Smooth muscle cell (in vitro differentiated cells): ENCODE measurements at regions not wholly inside any gene's neighbourhood (a gene's known extent, or its start where the extent isn't known, plus 50 kb on each side); places are given as distances from the start of the nearest gene placed in this dataset.

Source experiments
- DNase-seq: peaks from one replicate; lab custom pipeline; 2025; ENCODE audit not compliant: unreplicated experiment; lab: John Stamatoyannopoulos, UW
- H2AFZ ChIP-seq: fragments of 200-600 bp; sonication (generic); 2 replicates; pipeline ENCODE4 v1.6.0; 2016; ENCODE audit warnings: antibody characterized with exemption, low read depth, mild to moderate bottlenecking
- H3F3A ChIP-seq: fragments of 200-600 bp; sonication (generic); 2 replicates; pipeline ENCODE4 v1.6.0; 2017; ENCODE audit warnings: antibody characterized with exemption, low read depth
- H3K27ac ChIP-seq: fragments of 200-600 bp; sonication (generic); 2 replicates; pipeline ENCODE4 v1.5.1; 2016; ENCODE audit warnings: low read depth, mild to moderate bottlenecking
- H3K27me3 ChIP-seq: fragments of 200-600 bp; sonication (generic); 2 replicates; pipeline ENCODE4 v1.6.1; 2016; ENCODE audit warnings: low read depth, mild to moderate bottlenecking
- H3K36me3 ChIP-seq: fragments of 200-600 bp; sonication (generic); 2 replicates; pipeline ENCODE4 v1.5.1; 2016; ENCODE audit warnings: low read depth
- H3K4me1 ChIP-seq: fragments of 200-600 bp; sonication (generic); 2 replicates; pipeline ENCODE4 v1.5.1; 2016; ENCODE audit warnings: low read depth
- H3K4me2 ChIP-seq: fragments of 200-600 bp; sonication (generic); 2 replicates; pipeline ENCODE4 v1.6.0; 2016; ENCODE audit warnings: mild to moderate bottlenecking
- H3K4me3 ChIP-seq: fragments of 200-600 bp; sonication (generic); 2 replicates; pipeline ENCODE4 v1.5.1; 2016; ENCODE audit warnings: mild to moderate bottlenecking
- H3K79me2 ChIP-seq: fragments of 200-600 bp; sonication (generic); 2 replicates; pipeline ENCODE4 v1.6.0; 2016; ENCODE audit warnings: low read depth, mild to moderate bottlenecking
- H3K9ac ChIP-seq: fragments of 200-600 bp; sonication (generic); 2 replicates; pipeline ENCODE4 v1.6.0; 2016; ENCODE audit warnings: low read depth
- H3K9me3 ChIP-seq: fragments of 200-600 bp; sonication (generic); replicated peaks from 2 replicates; pipeline ENCODE4 v1.5.1; 2016; ENCODE audit warnings: low read depth
- H4K20me1 ChIP-seq: fragments of 200-600 bp; sonication (generic); 2 replicates; pipeline ENCODE4 v1.6.0; 2016; ENCODE audit warnings: low read depth
- CTCF ChIP-seq: fragments of 200-600 bp; sonication (generic); IDR thresholded peaks from 2 replicates; pipeline ENCODE4 v1.5.1; 2017; ENCODE audit warnings: borderline replicate concordance, mild to moderate bottlenecking, antibody characterized with exemption; ENCODE audit not compliant: insufficient read depth, poor library complexity, severe bottlenecking
- WGBS: methylation state at CpG from one replicate; pipeline ENCODE4 v1.1.7; 2016; ENCODE audit warnings: low lambda C conversion rate; 5-methylcytosine and 5-hydroxymethylcytosine counted together

DNA sequence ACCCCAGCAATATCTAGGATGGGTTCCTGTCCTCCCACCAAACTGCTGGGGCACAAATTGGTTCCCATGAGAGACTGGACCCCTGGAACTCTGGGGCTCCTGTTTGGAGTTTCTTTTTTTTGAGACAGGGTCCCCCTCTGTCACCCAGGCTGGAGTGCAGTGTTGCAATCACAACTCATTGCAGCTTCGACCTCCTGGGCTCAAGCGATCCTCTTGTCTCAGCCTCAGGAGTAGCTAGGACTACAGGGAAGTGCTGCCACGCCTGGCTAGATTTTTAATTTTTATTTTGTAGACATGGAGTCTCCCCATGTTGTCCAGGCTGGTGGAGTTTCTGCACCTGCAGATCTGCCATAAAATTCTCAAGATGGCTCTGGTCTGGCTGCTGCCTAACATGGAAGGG is 56.3 kb upstream of the BRD7 start:
- 93% methylated on average over 3 of the region's 3 CpGs for WGBS
- DNase-seq = no peak
- no peak for TF ChIP-seq CTCF
- Histone ChIP-seq H3K9me3 (no peaks in the 10 kb centered on the region), H3K4me3 (no peak overlapping the region), H3K27ac (no peak overlapping the region), H3K27me3 (no peaks in the 10 kb centered on the region), H2AFZ (no peak overlapping the region), H3K9ac (no peak overlapping the region), H3K4me1 (no peaks in the 10 kb centered on the region), H3K4me2 (no peak overlapping the region), H3K36me3 (no peaks in the 10 kb centered on the region), H3K79me2 (no peaks in the 10 kb centered on the region), H4K20me1 (no peaks in the 10 kb centered on the region), H3F3A (no peaks in the 10 kb centered on the region)

DNA sequence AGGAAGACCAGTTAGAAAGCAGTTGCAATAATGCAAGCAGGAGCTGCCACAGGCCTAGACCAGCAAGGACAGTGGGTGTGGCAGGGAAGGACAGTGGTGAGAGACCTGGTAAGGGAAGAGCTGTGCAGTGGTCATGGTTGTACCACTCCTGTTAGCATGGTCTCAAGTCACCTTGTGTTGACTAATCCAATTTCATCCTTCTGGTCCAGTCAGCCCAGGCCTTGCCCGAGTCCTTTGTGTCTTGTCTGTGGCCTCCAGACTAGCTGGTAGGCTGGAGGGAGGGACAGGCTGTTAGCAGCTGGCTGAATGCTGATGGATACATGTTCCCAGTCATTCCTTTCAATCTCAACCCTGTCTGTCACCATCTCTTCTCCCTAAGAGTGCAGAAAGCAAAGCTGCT is 54.1 kb upstream of the BRD7 start:
- no peak for TF ChIP-seq CTCF
- H3K79me2 ChIP-seq = no peaks in the 10 kb centered on the region
- no peak overlapping the region for H3K4me3 ChIP-seq
- H3K9ac ChIP-seq = no peak overlapping the region
- 91% methylated on average over 1 of the region's 1 CpG for WGBS
- no peaks in the 10 kb centered on the region for H3K27me3 ChIP-seq
- no peaks in the 10 kb centered on the region for H3F3A ChIP-seq
- no peak overlapping the region for H3K27ac ChIP-seq
- H4K20me1 ChIP-seq = no peaks in the 10 kb centered on the region
- H3K36me3 ChIP-seq = no peaks in the 10 kb centered on the region
- no peaks in the 10 kb centered on the region for H3K4me1 ChIP-seq
- peaks cover 5% of the 10 kb centered on the region for H3K9me3 ChIP-seq
- DNase-seq = no peak
- H3K4me2 ChIP-seq = no peak overlapping the region
- no peak overlapping the region for H2AFZ ChIP-seq

GRCh38 chr16:50419116-50419515 is 50.3 kb upstream of the BRD7 start:
- H3K4me2 ChIP-seq = no peak overlapping the region
- no peaks in the 10 kb centered on the region for H4K20me1 ChIP-seq
- H3K4me1 ChIP-seq = no peaks in the 10 kb centered on the region
- no peak for DNase-seq
- H2AFZ ChIP-seq = no peak overlapping the region
- H3K27me3 ChIP-seq = no peaks in the 10 kb centered on the region
- H3K9me3 ChIP-seq = peaks cover 11% of the 10 kb centered on the region
- no peaks in the 10 kb centered on the region for H3K36me3 ChIP-seq
- no peak overlapping the region for H3K9ac ChIP-seq
- no peak overlapping the region for H3K27ac ChIP-seq
- H3K4me3 ChIP-seq = no peak overlapping the region
- no peaks in the 10 kb centered on the region for H3F3A ChIP-seq
- no peak for TF ChIP-seq CTCF
- H3K79me2 ChIP-seq = no peaks in the 10 kb centered on the region
